Smooth muscle cell (in vitro differentiated cells): ENCODE measurements at regions not wholly inside any gene's neighbourhood (a gene's known extent, or its start where the extent isn't known, plus 50 kb on each side); places are given as distances from the start of the nearest gene placed in this dataset.

Source experiments
- DNase-seq: peaks from one replicate; lab custom pipeline; 2025; ENCODE audit not compliant: unreplicated experiment; lab: John Stamatoyannopoulos, UW
- H2AFZ ChIP-seq: fragments of 200-600 bp; sonication (generic); 2 replicates; pipeline ENCODE4 v1.6.0; 2016; ENCODE audit warnings: antibody characterized with exemption, low read depth, mild to moderate bottlenecking
- H3F3A ChIP-seq: fragments of 200-600 bp; sonication (generic); 2 replicates; pipeline ENCODE4 v1.6.0; 2017; ENCODE audit warnings: antibody characterized with exemption, low read depth
- H3K27ac ChIP-seq: fragments of 200-600 bp; sonication (generic); 2 replicates; pipeline ENCODE4 v1.5.1; 2016; ENCODE audit warnings: low read depth, mild to moderate bottlenecking
- H3K27me3 ChIP-seq: fragments of 200-600 bp; sonication (generic); 2 replicates; pipeline ENCODE4 v1.6.1; 2016; ENCODE audit warnings: low read depth, mild to moderate bottlenecking
- H3K36me3 ChIP-seq: fragments of 200-600 bp; sonication (generic); 2 replicates; pipeline ENCODE4 v1.5.1; 2016; ENCODE audit warnings: low read depth
- H3K4me1 ChIP-seq: fragments of 200-600 bp; sonication (generic); 2 replicates; pipeline ENCODE4 v1.5.1; 2016; ENCODE audit warnings: low read depth
- H3K4me2 ChIP-seq: fragments of 200-600 bp; sonication (generic); 2 replicates; pipeline ENCODE4 v1.6.0; 2016; ENCODE audit warnings: mild to moderate bottlenecking
- H3K4me3 ChIP-seq: fragments of 200-600 bp; sonication (generic); 2 replicates; pipeline ENCODE4 v1.5.1; 2016; ENCODE audit warnings: mild to moderate bottlenecking
- H3K79me2 ChIP-seq: fragments of 200-600 bp; sonication (generic); 2 replicates; pipeline ENCODE4 v1.6.0; 2016; ENCODE audit warnings: low read depth, mild to moderate bottlenecking
- H3K9ac ChIP-seq: fragments of 200-600 bp; sonication (generic); 2 replicates; pipeline ENCODE4 v1.6.0; 2016; ENCODE audit warnings: low read depth
- H3K9me3 ChIP-seq: fragments of 200-600 bp; sonication (generic); replicated peaks from 2 replicates; pipeline ENCODE4 v1.5.1; 2016; ENCODE audit warnings: low read depth
- H4K20me1 ChIP-seq: fragments of 200-600 bp; sonication (generic); 2 replicates; pipeline ENCODE4 v1.6.0; 2016; ENCODE audit warnings: low read depth
- WGBS: methylation state at CpG from one replicate; pipeline ENCODE4 v1.1.7; 2016; ENCODE audit warnings: low lambda C conversion rate; 5-methylcytosine and 5-hydroxymethylcytosine counted together
- TF ChIP-seq, protein P1 (sequence below): fragments of 200-600 bp; sonication (generic); IDR thresholded peaks from 2 replicates; pipeline ENCODE4 v1.5.1; 2017; ENCODE audit warnings: borderline replicate concordance, mild to moderate bottlenecking, antibody characterized with exemption; ENCODE audit not compliant: insufficient read depth, poor library complexity, severe bottlenecking

DNA sequence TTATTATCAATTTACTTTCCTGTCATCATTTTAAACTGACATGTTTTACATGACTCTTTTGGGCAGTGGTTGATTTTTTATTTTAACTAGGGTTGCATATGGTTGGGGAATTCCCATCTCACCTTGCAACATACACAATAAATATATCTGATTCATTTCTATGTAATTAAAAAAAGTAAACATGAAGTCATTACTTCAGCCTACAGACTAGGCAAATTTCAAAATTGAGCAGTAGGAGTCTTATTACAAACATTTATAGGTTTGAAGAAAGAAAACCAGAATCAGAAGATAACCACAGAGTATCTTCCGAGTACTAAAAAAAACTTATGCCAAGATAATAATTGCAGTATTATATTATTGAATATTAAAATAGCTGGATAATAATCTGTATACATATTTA, 377.0 kb upstream of the VRK2 start:
- 100% methylated on average over 1 of the region's 1 CpG for WGBS
- Histone ChIP-seq H3K4me3 (no peak overlapping the region), H3K27ac (no peak overlapping the region), H3F3A (no peaks in the 10 kb centered on the region), H3K9me3 (no peaks in the 10 kb centered on the region), H3K27me3 (no peaks in the 10 kb centered on the region), H3K79me2 (no peaks in the 10 kb centered on the region), H3K9ac (no peak overlapping the region), H3K36me3 (no peaks in the 10 kb centered on the region), H2AFZ (no peak overlapping the region), H4K20me1 (no peaks in the 10 kb centered on the region), H3K4me1 (no peaks in the 10 kb centered on the region), H3K4me2 (no peak overlapping the region)
- DNase-seq: no peak
- TF ChIP-seq, protein P1, sequence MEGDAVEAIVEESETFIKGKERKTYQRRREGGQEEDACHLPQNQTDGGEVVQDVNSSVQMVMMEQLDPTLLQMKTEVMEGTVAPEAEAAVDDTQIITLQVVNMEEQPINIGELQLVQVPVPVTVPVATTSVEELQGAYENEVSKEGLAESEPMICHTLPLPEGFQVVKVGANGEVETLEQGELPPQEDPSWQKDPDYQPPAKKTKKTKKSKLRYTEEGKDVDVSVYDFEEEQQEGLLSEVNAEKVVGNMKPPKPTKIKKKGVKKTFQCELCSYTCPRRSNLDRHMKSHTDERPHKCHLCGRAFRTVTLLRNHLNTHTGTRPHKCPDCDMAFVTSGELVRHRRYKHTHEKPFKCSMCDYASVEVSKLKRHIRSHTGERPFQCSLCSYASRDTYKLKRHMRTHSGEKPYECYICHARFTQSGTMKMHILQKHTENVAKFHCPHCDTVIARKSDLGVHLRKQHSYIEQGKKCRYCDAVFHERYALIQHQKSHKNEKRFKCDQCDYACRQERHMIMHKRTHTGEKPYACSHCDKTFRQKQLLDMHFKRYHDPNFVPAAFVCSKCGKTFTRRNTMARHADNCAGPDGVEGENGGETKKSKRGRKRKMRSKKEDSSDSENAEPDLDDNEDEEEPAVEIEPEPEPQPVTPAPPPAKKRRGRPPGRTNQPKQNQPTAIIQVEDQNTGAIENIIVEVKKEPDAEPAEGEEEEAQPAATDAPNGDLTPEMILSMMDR: no peak

DNA sequence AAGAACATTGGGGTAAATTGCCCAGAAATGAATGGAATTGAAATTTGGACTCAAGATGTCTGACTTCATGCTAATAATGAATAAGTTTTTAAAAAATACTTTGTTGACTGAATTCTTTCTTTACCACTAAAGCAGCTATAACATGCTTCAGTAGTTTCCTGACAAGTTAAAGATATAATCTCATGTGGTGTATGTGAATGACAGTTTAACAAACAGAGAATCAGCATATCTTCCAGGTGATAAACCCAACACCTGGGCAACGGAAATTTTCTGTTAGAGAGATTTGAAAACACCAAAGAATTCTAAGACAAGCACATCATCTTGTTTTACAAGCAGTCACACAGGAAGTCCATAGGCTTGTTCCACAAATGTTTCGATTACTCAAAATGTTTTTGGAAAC, 372.6 kb upstream of the VRK2 start:
- Histone ChIP-seq H3K4me3 (no peak overlapping the region), H3F3A (no peaks in the 10 kb centered on the region), H3K36me3 (no peaks in the 10 kb centered on the region), H3K79me2 (no peaks in the 10 kb centered on the region), H3K27ac (no peak overlapping the region), H3K9ac (no peak overlapping the region), H3K4me2 (no peak overlapping the region), H4K20me1 (no peaks in the 10 kb centered on the region), H2AFZ (no peak overlapping the region), H3K9me3 (no peaks in the 10 kb centered on the region), H3K4me1 (no peaks in the 10 kb centered on the region), H3K27me3 (no peaks in the 10 kb centered on the region)
- no peak for DNase-seq
- TF ChIP-seq, protein P1: no peak
- 72% methylated on average over 2 of the region's 2 CpGs for WGBS

DNA sequence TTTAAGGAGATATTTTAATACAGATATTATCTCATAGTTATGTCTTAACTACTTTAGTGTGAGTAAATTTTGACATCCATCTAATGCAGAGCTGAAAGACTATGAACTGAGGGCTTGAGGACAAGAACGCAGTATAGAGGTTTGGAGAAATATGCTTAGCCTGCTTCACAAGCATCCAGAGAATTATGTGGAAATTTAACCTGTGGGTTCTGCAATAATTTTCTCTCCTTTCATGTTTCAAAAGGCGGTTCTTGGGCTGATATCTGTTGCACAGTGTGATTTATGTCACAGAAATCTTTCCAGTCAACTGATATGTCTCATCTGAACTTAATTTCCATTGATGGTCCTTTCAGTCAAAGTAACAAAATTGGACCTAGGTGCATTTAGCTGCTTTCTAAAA, 371.9 kb upstream of the VRK2 start:
- Histone ChIP-seq H4K20me1 (no peaks in the 10 kb centered on the region), H3K4me2 (no peak overlapping the region), H3K27ac (no peak overlapping the region), H3K27me3 (no peaks in the 10 kb centered on the region), H3K4me1 (no peaks in the 10 kb centered on the region), H3K9me3 (no peaks in the 10 kb centered on the region), H2AFZ (no peak overlapping the region), H3K79me2 (no peaks in the 10 kb centered on the region), H3K9ac (no peak overlapping the region), H3K36me3 (no peaks in the 10 kb centered on the region), H3F3A (no peaks in the 10 kb centered on the region), H3K4me3 (no peak overlapping the region)
- no peak for DNase-seq
- 92% methylated on average over 2 of the region's 2 CpGs for WGBS
- TF ChIP-seq, protein P1: no peak

DNA sequence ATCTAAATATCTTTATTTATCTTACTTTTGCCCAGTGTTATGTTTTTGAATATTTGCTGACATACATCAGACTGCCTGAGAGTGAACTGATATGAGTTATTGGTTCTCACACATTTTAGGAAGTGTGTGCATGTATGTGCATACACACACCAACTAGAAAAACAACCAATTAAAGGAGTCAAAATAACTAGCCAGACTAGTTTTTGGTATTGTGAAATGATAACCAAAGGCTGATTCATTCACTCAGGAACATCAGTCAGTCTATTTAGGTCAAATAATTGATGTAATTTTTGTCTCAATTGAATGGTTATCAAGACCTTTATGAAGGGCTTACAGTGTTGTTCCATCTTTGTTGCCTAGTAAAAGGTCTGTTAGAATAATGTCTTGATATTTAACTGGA, 369.3 kb upstream of the VRK2 start:
- Histone ChIP-seq H3K27me3 (no peaks in the 10 kb centered on the region), H3K9me3 (no peaks in the 10 kb centered on the region)

More for the DNA sequence above, 369.3 kb upstream of the VRK2 start:
- Histone ChIP-seq H3K27ac (no peak overlapping the region), H3K79me2 (no peaks in the 10 kb centered on the region), H4K20me1 (no peaks in the 10 kb centered on the region), H2AFZ (no peak overlapping the region), H3K36me3 (no peaks in the 10 kb centered on the region), H3K4me1 (no peaks in the 10 kb centered on the region), H3K9ac (no peak overlapping the region), H3F3A (no peaks in the 10 kb centered on the region), H3K4me2 (no peak overlapping the region), H3K4me3 (no peak overlapping the region)
- TF ChIP-seq, protein P1: no peak
- no peak for DNase-seq
